HCT116 (cell line): ENCODE measurements at regions not wholly inside any gene's neighbourhood (a gene's known extent, or its start where the extent isn't known, plus 50 kb on each side); places are given as distances from the start of the nearest gene placed in this dataset.

Experiments
- ATAC-seq: fragments of 200-7000 bp; cut with Tn5 transposase; 2 replicates; pipeline ENCODE4 v1.9.1; 2020; ENCODE audit warnings: mild to moderate bottlenecking, moderate library complexity
- BruUV-seq: library from RNA; stranded (reverse); fragments of 400-500 nt; replicated peaks from 2 replicates; lab custom pipeline; 2021; lab: Mats Ljungman, UMichigan
- CTCF ChIA-PET: fragments of 300-600 bp; sonication (Branson Sonifier 250); formaldehyde crosslinking; loops from one replicate; lab custom pipeline; 2021; ENCODE audit warnings: antibody characterized with exemption; lab: Charles Lee
- POLR2A ChIA-PET: fragments of 300-600, 350-600 bp; sonication (Branson Sonifier 250); formaldehyde crosslinking; loops from one replicate; lab custom pipeline; 2021; ENCODE audit warnings: antibody characterized with exemption; lab: Charles Lee
- RAD21 ChIA-PET, 2 experiments: fragments of 300-600 bp; sonication (Branson Sonifier 250); formaldehyde crosslinking; loops; one replicate each; lab custom pipeline; 2023; ENCODE audit warnings: low total read pairs in 2 of 2; ENCODE audit not compliant: uncharacterized antibody in 2 of 2, unreplicated experiment in 2 of 2, low non-redundant PET in 1 of 2; lab: Charles Lee
- DNase-seq: peaks from one replicate; pipeline ENCODE4 v3.0.0-alpha.2; 2010; ENCODE audit warnings: low read depth, low spot score
- H2AFZ ChIP-seq: fragments of 200-600 bp; shearing (Covaris generic), sonication (generic); 2 replicates; pipeline ENCODE4 v1.6.1; 2017; ENCODE audit warnings: low read depth, mixed run types, mixed read lengths, antibody characterized with exemption, low read length; ENCODE audit not compliant: poor library complexity, severe bottlenecking
- H3K27ac ChIP-seq: 2 replicates; pipeline ENCODE4 v1.5.1; 2012; ENCODE audit warnings: low read depth, low read length
- H3K27me3 ChIP-seq: fragments of 200-600 bp; sonication (generic); 2 replicates; pipeline ENCODE4 v1.6.1; 2016; ENCODE audit warnings: mixed run types, low read length, mixed read lengths; ENCODE audit not compliant: insufficient read depth
- H3K36me3 ChIP-seq, 2 experiments: fragments of 200-500 bp in 1 of 2; fragments of 200-600 bp in 1 of 2; sonication (Bioruptor generic) in 1 of 2; sonication (generic) in 1 of 2; 2 replicates each; pipeline versions ENCODE4 v1.5.1 to v1.6.1; 2014 to 2016; ENCODE audit warnings: low read length in 2 of 2, inconsistent platforms in 1 of 2, mixed read lengths in 1 of 2, mixed run types in 1 of 2; ENCODE audit not compliant: insufficient read depth in 2 of 2, control insufficient read depth in 1 of 2
- H3K4me1 ChIP-seq, 2 experiments: fragments of 200-600 bp in 1 of 2; sonication (generic) in 1 of 2; 2 replicates each; pipeline versions ENCODE4 v1.5.1 to v1.6.1; 2012 to 2017; ENCODE audit warnings: low read length in 2 of 2, inconsistent platforms in 1 of 2, mild to moderate bottlenecking in 1 of 2, mixed read lengths in 1 of 2, mixed run types in 1 of 2, moderate library complexity in 1 of 2; ENCODE audit not compliant: insufficient read depth in 2 of 2, control insufficient read depth in 1 of 2
- H3K4me2 ChIP-seq: fragments of 200-600 bp; sonication (generic); 2 replicates; pipeline ENCODE4 v1.6.1; 2017; ENCODE audit warnings: mixed run types, low read length, mixed read lengths
- H3K4me3 ChIP-seq, 2 experiments: fragments of 200-600 bp in 1 of 2; sonication (generic) in 1 of 2; replicated peaks in 1 of 2; 2 replicates each; pipeline ENCODE4 v1.5.1; 2011 to 2016; ENCODE audit warnings: low read length in 2 of 2, control low read depth in 1 of 2, low read depth in 1 of 2, mild to moderate bottlenecking in 1 of 2, mixed read lengths in 1 of 2, mixed run types in 1 of 2
- H3K79me2 ChIP-seq: fragments of 200-600 bp; sonication (generic); 2 replicates; pipeline ENCODE4 v1.6.1; 2017; ENCODE audit warnings: mild to moderate bottlenecking, mixed run types, low read length, moderate library complexity, mixed read lengths; ENCODE audit not compliant: insufficient read depth
- H3K9ac ChIP-seq: fragments of 200-600 bp; sonication (generic); 2 replicates; pipeline ENCODE4 v1.6.1; 2016; ENCODE audit warnings: low read length, mixed read lengths
- H3K9me2 ChIP-seq: fragments of 200-600 bp; sonication (generic), shearing (Covaris generic); 2 replicates; pipeline ENCODE4 v1.6.1; 2017; ENCODE audit warnings: mixed run types, mild to moderate bottlenecking, moderate library complexity; ENCODE audit not compliant: insufficient read depth
- H3K9me3 ChIP-seq, 2 experiments: fragments of 200-500 bp in 1 of 2; fragments of 200-600 bp in 1 of 2; sonication (Bioruptor generic) in 1 of 2; sonication (generic) in 1 of 2; 2 replicates each; pipeline ENCODE4 v1.6.1; 2014 to 2017; ENCODE audit warnings: low read length in 2 of 2, mixed read lengths in 2 of 2, inconsistent platforms in 1 of 2, low read depth in 1 of 2, mild to moderate bottlenecking in 1 of 2, mixed run types in 1 of 2, moderate library complexity in 1 of 2; ENCODE audit not compliant: control insufficient read depth in 1 of 2, insufficient read depth in 1 of 2
- H4K20me1 ChIP-seq: fragments of 200-600 bp; sonication (generic), shearing (Covaris generic); 2 replicates; pipeline ENCODE4 v1.6.1; 2017; ENCODE audit warnings: mixed run types, mild to moderate bottlenecking, moderate library complexity; ENCODE audit not compliant: insufficient read depth
- ATF3 ChIP-seq: IDR thresholded peaks from 2 replicates; pipeline ENCODE4 v1.6.1; 2012
- ELF1 ChIP-seq: IDR thresholded peaks from 2 replicates; pipeline ENCODE4 v1.6.1; 2012; ENCODE audit warnings: low read depth, borderline replicate concordance
- EZH2 ChIP-seq: fragments of 200-600 bp; sonication (generic); IDR thresholded peaks from 2 replicates; pipeline ENCODE4 v1.6.1; 2017; ENCODE audit warnings: antibody characterized with exemption, mixed run types
- EZH2phosphoT487 ChIP-seq: fragments of 200-600 bp; IDR thresholded peaks from 2 replicates; pipeline ENCODE4 v1.6.1; 2018; ENCODE audit warnings: antibody characterized with exemption, borderline replicate concordance
- FOSL1 ChIP-seq: IDR thresholded peaks from 2 replicates; pipeline ENCODE4 v1.6.1; 2012; ENCODE audit warnings: low read depth
- POLR2A ChIP-seq: IDR thresholded peaks from 2 replicates; pipeline ENCODE4 v1.7.0; 2011; ENCODE audit warnings: borderline replicate concordance; ENCODE audit not compliant: insufficient read depth, insufficient read length; ENCODE audit errors: extremely low read depth
- POLR2AphosphoS5 ChIP-seq: IDR thresholded peaks from 2 replicates; pipeline ENCODE4 v1.6.1; 2011; ENCODE audit warnings: mild to moderate bottlenecking, low read depth, low read length, moderate library complexity
- SIN3A ChIP-seq: IDR thresholded peaks from 2 replicates; pipeline ENCODE4 v1.6.1; 2012; ENCODE audit warnings: low read depth
- SP1 ChIP-seq: IDR thresholded peaks from 2 replicates; pipeline ENCODE4 v1.6.1; 2012; ENCODE audit warnings: low read depth
- TCF7L2 ChIP-seq: IDR thresholded peaks from 2 replicates; pipeline ENCODE4 v1.7.0; 2011; ENCODE audit warnings: borderline replicate concordance, inconsistent platforms; ENCODE audit not compliant: insufficient read depth, insufficient read length; ENCODE audit errors: extremely low read depth
- YY1 ChIP-seq: IDR thresholded peaks from 2 replicates; pipeline ENCODE4 v1.6.1; 2011; ENCODE audit warnings: low read length, low read depth, moderate library complexity, mild to moderate bottlenecking; ENCODE audit not compliant: insufficient replicate concordance; ENCODE audit errors: extremely low read depth
- ZBTB33 ChIP-seq: IDR thresholded peaks from 2 replicates; pipeline ENCODE4 v1.6.1; 2011; ENCODE audit warnings: mild to moderate bottlenecking, low read length, moderate library complexity; ENCODE audit not compliant: insufficient replicate concordance; ENCODE audit errors: extremely low read depth
- ZFX ChIP-seq: fragments of 450-650 bp; IDR thresholded peaks from 2 replicates; pipeline ENCODE4 v1.6.1; 2017
- intact Hi-C: fragments of 100-400 bp; cut with micrococcal nuclease; formaldehyde crosslinking; loops from 2 replicates; pipeline ENCODE4 v1.10.0; 2022

GRCh38 chr7:156117542-156118247 lies 305.4 kb upstream of the SHH start:
- ChIA-PET POLR2A (no interaction called here), RAD21 (no interaction called here), CTCF (no interaction called here)
- no TSS peak for BruUV-seq
- no peaks in the 10 kb centered on the region for H3K4me1 ChIP-seq
- H2AFZ ChIP-seq: no peak overlapping the region
- no peaks in the 10 kb centered on the region for H3K9me2 ChIP-seq
- no peaks in the 10 kb centered on the region for H3K9me3 ChIP-seq
- no peaks in the 10 kb centered on the region for H3K79me2 ChIP-seq
- H3K27ac ChIP-seq: no peak overlapping the region
- H3K36me3 ChIP-seq: no peaks in the 10 kb centered on the region
- ATAC-seq (no peak), DNase-seq (no peak)
- H4K20me1 ChIP-seq: no peaks in the 10 kb centered on the region
- H3K4me3 ChIP-seq: no peak overlapping the region
- intact Hi-C loops: no loop called here
- no peak overlapping the region for H3K4me2 ChIP-seq
- H3K9ac ChIP-seq: no peak overlapping the region
- no peaks in the 10 kb centered on the region for H3K27me3 ChIP-seq
- TF ChIP-seq TCF7L2: no peak
- no peak for TF ChIP-seq ELF1
- no peak for TF ChIP-seq ZFX
- no peak for TF ChIP-seq POLR2A
- TF ChIP-seq ZBTB33: no peak
- no peak for TF ChIP-seq POLR2AphosphoS5
- no peak for TF ChIP-seq ATF3
- no peak for TF ChIP-seq EZH2
- TF ChIP-seq YY1: no peak
- no peak for TF ChIP-seq SP1
- no peak for TF ChIP-seq EZH2phosphoT487
- no peak for TF ChIP-seq SIN3A
- TF ChIP-seq FOSL1: no peak
